22Rv1 (cell line): ENCODE measurements at regions not wholly inside any gene's neighbourhood (a gene's known extent, or its start where the extent isn't known, plus 50 kb on each side); places are given as distances from the start of the nearest gene placed in this dataset.

Experiments
- ZFX ChIP-seq: fragments of 450-650 bp; IDR thresholded peaks from 2 replicates; pipeline ENCODE4 v1.6.1; 2017; ENCODE audit warnings: antibody characterized with exemption, borderline replicate concordance
- TF ChIP-seq, protein P1 (sequence below): fragments of 450-650 bp; IDR thresholded peaks from 2 replicates; pipeline ENCODE4 v1.5.1; 2017; ENCODE audit warnings: mild to moderate bottlenecking

DNA sequence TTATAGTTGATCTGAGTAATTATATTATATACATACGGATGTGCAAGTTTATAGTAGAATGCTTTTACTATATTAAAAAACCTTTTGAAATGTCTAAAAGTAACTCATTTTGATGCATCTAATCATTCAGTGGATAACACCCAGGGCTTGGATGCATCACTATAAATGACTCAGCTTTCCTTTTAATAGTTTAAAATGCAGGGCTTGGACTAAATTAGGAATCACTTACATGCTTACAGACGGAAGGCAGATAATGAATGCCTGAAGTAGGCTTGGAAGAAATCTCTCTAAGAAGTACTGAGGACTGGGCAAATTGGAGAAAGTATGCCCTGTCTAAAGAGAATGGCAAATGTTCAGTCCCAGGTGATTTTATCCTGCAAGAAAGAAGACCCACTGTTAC, 362.5 kb upstream of the CCNH start:
- TF ChIP-seq, protein P1, sequence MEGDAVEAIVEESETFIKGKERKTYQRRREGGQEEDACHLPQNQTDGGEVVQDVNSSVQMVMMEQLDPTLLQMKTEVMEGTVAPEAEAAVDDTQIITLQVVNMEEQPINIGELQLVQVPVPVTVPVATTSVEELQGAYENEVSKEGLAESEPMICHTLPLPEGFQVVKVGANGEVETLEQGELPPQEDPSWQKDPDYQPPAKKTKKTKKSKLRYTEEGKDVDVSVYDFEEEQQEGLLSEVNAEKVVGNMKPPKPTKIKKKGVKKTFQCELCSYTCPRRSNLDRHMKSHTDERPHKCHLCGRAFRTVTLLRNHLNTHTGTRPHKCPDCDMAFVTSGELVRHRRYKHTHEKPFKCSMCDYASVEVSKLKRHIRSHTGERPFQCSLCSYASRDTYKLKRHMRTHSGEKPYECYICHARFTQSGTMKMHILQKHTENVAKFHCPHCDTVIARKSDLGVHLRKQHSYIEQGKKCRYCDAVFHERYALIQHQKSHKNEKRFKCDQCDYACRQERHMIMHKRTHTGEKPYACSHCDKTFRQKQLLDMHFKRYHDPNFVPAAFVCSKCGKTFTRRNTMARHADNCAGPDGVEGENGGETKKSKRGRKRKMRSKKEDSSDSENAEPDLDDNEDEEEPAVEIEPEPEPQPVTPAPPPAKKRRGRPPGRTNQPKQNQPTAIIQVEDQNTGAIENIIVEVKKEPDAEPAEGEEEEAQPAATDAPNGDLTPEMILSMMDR: no peak
- TF ChIP-seq ZFX: no peak
